ENCODE measurements at regions not wholly inside any gene's neighbourhood (a gene's known extent, or its start where the extent isn't known, plus 50 kb on each side); places are given as distances from the start of the nearest gene placed in this dataset.

GRCh38 chr12:127414636-127415035, 852.3 kb upstream of the TMEM132C start (continued):
- TF ChIP-seq ATF2 (IDR thresholded peaks at IDR 0.05; ENCODE audit: low read length) (no peak), WRNIP1 (IDR thresholded peaks at IDR 0.05; ENCODE audit: borderline replicate concordance, low read depth, low read length) (no peak), NFXL1 (IDR thresholded peaks at IDR 0.05; ENCODE audit: borderline replicate concordance) (no peak), IRF4 (IDR thresholded peaks at IDR 0.05; ENCODE audit: low read depth, low read length) (no peak), MLLT1 (IDR thresholded peaks at IDR 0.05) (no peak), ZBTB11 (CRISPR knock-in tag; IDR thresholded peaks at IDR 0.05) (no peak), EGR1 (IDR thresholded peaks at IDR 0.05; ENCODE audit: borderline replicate concordance in 1 of 2, low read depth in 2 of 2, low read length in 2 of 2) (no peak), IRF3 (IDR thresholded peaks at IDR 0.05) (no peak), FOXK2 (IDR thresholded peaks at IDR 0.05) (no peak), CEBPB (IDR thresholded peaks at IDR 0.05; ENCODE audit: borderline replicate concordance in 1 of 2, low read depth in 2 of 2, low read length in 2 of 2) (no peak)
